K562 (cell line): ENCODE measurements at regions not wholly inside any gene's neighbourhood (a gene's known extent, or its start where the extent isn't known, plus 50 kb on each side); places are given as distances from the start of the nearest gene placed in this dataset.

Source experiments
- ATAC-seq: fragments of 200-7000 bp; cut with Tn5 transposase; 3 replicates; pipeline ENCODE4 v1.9.1; 2020; ENCODE audit warnings: moderate library complexity
- BruUV-seq: library from RNA; stranded (reverse); fragments of 400-500 nt; replicated peaks from 2 replicates; lab custom pipeline; 2021; lab: Mats Ljungman, UMichigan
- CTCF ChIA-PET: fragments of 300-600 bp; formaldehyde crosslinking; extraction: SDS; loops from one replicate; lab custom pipeline; 2021; ENCODE audit warnings: low intra/inter-chr PET ratio; lab: Yijun Ruan, JAX
- POLR2A ChIA-PET: fragments of 300-600, 350-650 bp; sonication (Branson Sonifier 250); formaldehyde crosslinking; extraction: SDS; loops from one replicate; lab custom pipeline; 2021; ENCODE audit warnings: antibody characterized with exemption, inconsistent platforms; lab: Yijun Ruan, JAX
- DNase-seq, 4 experiments: peaks; one replicate each; pipeline versions ENCODE4 v3.0.0 to v3.0.0-alpha.2; 2011 to 2018; ENCODE audit warnings: low spot score in 3 of 4, mixed read lengths in 3 of 4; ENCODE audit errors: extremely low read depth in 1 of 4
- FAIRE-seq: peaks from 2 replicates; lab custom pipeline; 2011; peaks lifted over from hg19 to GRCh38; lab: Jason Lieb, UNC
- H2AFZ ChIP-seq: 2 replicates; pipeline ENCODE4 v1.6.0; 2011; ENCODE audit warnings: low read depth, low read length, control low read depth, inconsistent platforms
- H3K27ac ChIP-seq: fragments of 200-600 bp; 3 replicates; pipeline ENCODE4 v1.8.0; 2011; ENCODE audit warnings: low read depth, mild to moderate bottlenecking, control low read depth, inconsistent platforms, low read length, moderate library complexity, mixed read lengths; ENCODE audit errors: extremely low read depth
- H3K27me3 ChIP-seq, 2 experiments: fragments of 300-600 bp in 1 of 2; 2 replicates in 1 of 2; 3 replicates in 1 of 2; pipeline versions ENCODE4 v1.6.0 to v1.8.0; 2011; ENCODE audit warnings: inconsistent platforms in 2 of 2, low read length in 2 of 2, mild to moderate bottlenecking in 1 of 2, mixed read lengths in 1 of 2, moderate library complexity in 1 of 2; ENCODE audit not compliant: control insufficient read depth in 2 of 2, insufficient read depth in 2 of 2
- H3K36me3 ChIP-seq: fragments of 300-600 bp; 3 replicates; pipeline ENCODE4 v1.8.0; 2011; ENCODE audit warnings: mild to moderate bottlenecking, low read length, inconsistent platforms; ENCODE audit not compliant: control insufficient read depth, insufficient read depth
- H3K4me1 ChIP-seq, 2 experiments: fragments of 200-600 bp in 1 of 2; replicated peaks in 1 of 2; 2 replicates in 1 of 2; 3 replicates in 1 of 2; pipeline versions ENCODE4 v1.5.1 to v1.8.0; 2011; ENCODE audit warnings: inconsistent platforms in 2 of 2, low read length in 2 of 2, mild to moderate bottlenecking in 1 of 2, mixed read lengths in 1 of 2, moderate library complexity in 1 of 2; ENCODE audit not compliant: control insufficient read depth in 2 of 2, insufficient read depth in 2 of 2
- H3K4me2 ChIP-seq: 2 replicates; pipeline ENCODE4 v1.6.1; 2011; ENCODE audit warnings: low read length, control low read depth, inconsistent platforms, mixed read lengths; ENCODE audit not compliant: insufficient read depth
- H3K4me3 ChIP-seq: fragments of 200-600 bp; sonication (generic), shearing (Covaris generic); 2 replicates; pipeline ENCODE4 v1.5.1; 2016; ENCODE audit warnings: control low read depth, inconsistent platforms
- H3K79me2 ChIP-seq: fragments of 200-600 bp; 3 replicates; pipeline ENCODE4 v1.8.0; 2011; ENCODE audit warnings: low read length, inconsistent platforms; ENCODE audit not compliant: control insufficient read depth, insufficient read depth
- H3K9ac ChIP-seq, 2 experiments: 2 replicates each; pipeline versions ENCODE4 v1.6.0 to v1.6.1; 2011; ENCODE audit warnings: low read depth in 2 of 2, low read length in 2 of 2, control low read depth in 1 of 2, inconsistent platforms in 1 of 2, mild to moderate bottlenecking in 1 of 2, mixed read lengths in 1 of 2; ENCODE audit not compliant: insufficient read depth in 1 of 2
- H3K9me1 ChIP-seq: one replicate; pipeline ENCODE4 v1.6.0; 2011; ENCODE audit warnings: inconsistent platforms, mild to moderate bottlenecking, low read length, moderate library complexity; ENCODE audit not compliant: control insufficient read depth, insufficient read depth
- H3K9me3 ChIP-seq: replicated peaks from 2 replicates; pipeline ENCODE4 v1.5.1; 2011; ENCODE audit warnings: low read depth, low read length, inconsistent platforms; ENCODE audit not compliant: control insufficient read depth, insufficient read depth
- H4K20me1 ChIP-seq: replicated peaks from 2 replicates; pipeline ENCODE4 v1.6.1; 2011; ENCODE audit warnings: low read length, inconsistent platforms, mixed read lengths; ENCODE audit not compliant: control insufficient read depth, insufficient read depth
- C11orf30 ChIP-seq: fragments of 450-650 bp; IDR thresholded peaks from 2 replicates; pipeline ENCODE4 v1.6.1; 2016; ENCODE audit warnings: low read depth, mild to moderate bottlenecking
- CTBP1 ChIP-seq: fragments of 450-650 bp; IDR thresholded peaks from 2 replicates; pipeline ENCODE4 v1.6.1; 2016; ENCODE audit warnings: borderline replicate concordance
- CXXC5 ChIP-seq: fragments of 250-450 bp; sonication (Bioruptor Pico); IDR thresholded peaks from 2 replicates; pipeline ENCODE4 v1.8.0; 2022; ENCODE audit warnings: inconsistent platforms, mild to moderate bottlenecking, moderate library complexity
- MAFG ChIP-seq: fragments of 450-650 bp; conservative IDR thresholded peaks from 2 replicates; pipeline ENCODE4 v1.6.1; 2016; ENCODE audit warnings: missing genetic modification characterization, missing compliant biosample characterization
- MEIS2 ChIP-seq: fragments of 450-650 bp; IDR thresholded peaks from 2 replicates; pipeline ENCODE4 v1.6.1; 2014; ENCODE audit warnings: mild to moderate bottlenecking; ENCODE audit not compliant: partially characterized antibody
- PKNOX1 ChIP-seq: fragments of 450-650 bp; IDR thresholded peaks from 2 replicates; pipeline ENCODE4 v1.6.1; 2016
- STAG1 ChIP-seq: sonication (generic); formaldehyde crosslinking; IDR thresholded peaks from 2 replicates; pipeline ENCODE4 v1.5.0; 2020; ENCODE audit warnings: missing genetic modification reagents, borderline replicate concordance
- TCF3 ChIP-seq: sonication (generic); formaldehyde crosslinking; IDR thresholded peaks from 2 replicates; pipeline ENCODE4 v1.4.0; 2020; ENCODE audit warnings: mild to moderate bottlenecking, missing genetic modification reagents
- ZNF253 ChIP-seq: fragments of 250-450 bp; sonication (Bioruptor Pico); conservative IDR thresholded peaks from 2 replicates; pipeline ENCODE4 v1.6.1; 2021; ENCODE audit warnings: mild to moderate bottlenecking
- ZNF3 ChIP-seq: fragments of 250-450 bp; sonication (Bioruptor Pico); IDR thresholded peaks from 2 replicates; pipeline ENCODE4 v1.5.0; 2021; ENCODE audit warnings: mild to moderate bottlenecking, moderate library complexity
- ZNF316 ChIP-seq: fragments of 450-650 bp; IDR thresholded peaks from 2 replicates; pipeline ENCODE4 v1.6.1; 2016
- WGBS: fragments of 100-300 bp; shearing (Covaris generic); methylation state at CpG from one replicate; pipeline ENCODE4 v1.1.6; 2016; ENCODE audit warnings: low coverage, mixed read lengths; ENCODE audit not compliant: insufficient coverage; ENCODE audit errors: missing lambda C conversion rate; 5-methylcytosine and 5-hydroxymethylcytosine counted together
- in situ Hi-C: fragments of 300-500 bp; cut with MboI; formaldehyde crosslinking; loops from 4 replicates; pipeline ENCODE4 v1.15.0; 2018; ENCODE audit warnings: inconsistent platforms, mixed read lengths
- intact Hi-C: fragments of 100-400 bp; cut with micrococcal nuclease; formaldehyde crosslinking; loops from 2 replicates; pipeline ENCODE4 v1.14.2; 2022

GRCh38 chr12:127374447-127374846 is 892.5 kb upstream of the TMEM132C start:
- no peaks in the 10 kb centered on the region for H3K4me1 ChIP-seq
- CTCF ChIA-PET, result no interaction called here
- H2AFZ ChIP-seq, result no peak overlapping the region
- no peak overlapping the region for H3K9ac ChIP-seq
- TF ChIP-seq ZNF316 (peak; percentile 58), ZNF3 (no peak), C11orf30 (peak; percentile 34; the same call in 1 of the 2 replicates), MAFG (peak; percentile 23; the same call in 1 of the 2 replicates)
- no peaks in the 10 kb centered on the region for H3K79me2 ChIP-seq
- POLR2A ChIA-PET, result no interaction called here
- H3K36me3 ChIP-seq, result no peaks in the 10 kb centered on the region
- no TSS peak for BruUV-seq
- in situ Hi-C loops, result no loop called here
- no peak for ATAC-seq
- no peaks in the 10 kb centered on the region for H4K20me1 ChIP-seq
- intact Hi-C loops, result no loop called here
- no peak overlapping the region for H3K4me2 ChIP-seq
- no peak overlapping the region for H3K4me3 ChIP-seq
- H3K27ac ChIP-seq, result no peak overlapping the region
- no peak for DNase-seq
- no peaks in the 10 kb centered on the region for H3K9me3 ChIP-seq
- H3K9me1 ChIP-seq, result no peaks in the 10 kb centered on the region
- H3K27me3 ChIP-seq, result peaks cover 0 to 5% of the 10 kb centered on the region in 2 experiments; a peak in 2 of 5 replicates
- FAIRE-seq, result no peak

- H3K27me3 ChIP-seq, result peaks cover 0 to 5% of the 10 kb centered on the region in 2 experiments; a peak in 1 of 5 replicates
- in situ Hi-C loops (loop anchor here (25.0 kb wide), 1 partner anchor 1319 kb away; no protein-coding TSS in a partner anchor), intact Hi-C loops (loop anchor here (5.0 kb wide), 4 partner anchors 274 to 1849 kb away; no protein-coding TSS in a partner anchor)
- H3K79me2 ChIP-seq, result no peaks in the 10 kb centered on the region
- H3K4me3 ChIP-seq, result no peak overlapping the region
- DNase-seq (peak; percentile 70 to 85 (median 82)), ATAC-seq (peak; percentile 100), FAIRE-seq (peak; percentile 87)
- H3K9me1 ChIP-seq, result no peaks in the 10 kb centered on the region
- no peaks in the 10 kb centered on the region for H4K20me1 ChIP-seq
- ChIA-PET POLR2A (no interaction called here), CTCF (interaction anchor here (0.6 to 1.0 kb wide), 4 partner anchors 100 to 1756 kb away, joined by 3 to 4 read pairs (median 3); no protein-coding TSS in a partner anchor)
- peak overlapping the region; percentile 61; the same call in 1 of the 2 replicates for H3K4me2 ChIP-seq
- no TSS peak for BruUV-seq
- H3K4me1 ChIP-seq, result peaks cover 0 to 4% of the 10 kb centered on the region in 2 experiments; a peak in 1 of 5 replicates
- H3K9ac ChIP-seq, result no peak overlapping the region
- H3K9me3 ChIP-seq, result no peaks in the 10 kb centered on the region
- no peaks in the 10 kb centered on the region for H3K36me3 ChIP-seq
- H3K27ac ChIP-seq, result no peak overlapping the region
- 4% methylated on average over 32 of the region's 33 CpGs for WGBS
- H2AFZ ChIP-seq, result peak overlapping the region; percentile 57; the same call in 1 of the 2 replicates
- TF ChIP-seq MEIS2 (peak; percentile 41), CTBP1 (peak; percentile 12; the same call in 1 of the 2 replicates), STAG1 (CRISPR knock-in tag) (peak; percentile 94), TCF3 (CRISPR knock-in tag) (no peak), CXXC5 (CRISPR knock-in tag) (peak; percentile 22; the same call in 1 of the 2 replicates), PKNOX1 (peak; percentile 82), ZNF253 (CRISPR knock-in tag) (no peak)
These were observed 885.8 kb upstream of the TMEM132C start for GRCh38 chr12:127381043-127381668.
